Large intestine (tissue), 3 donors: ENCODE measurements at regions not wholly inside any gene's neighbourhood (a gene's known extent, or its start where the extent isn't known, plus 50 kb on each side); places are given as distances from the start of the nearest gene placed in this dataset.

Experiments used
- DNase-seq, 2 donors: peaks; one replicate each; pipeline versions ENCODE4 v3.0.0 to v3.0.0-alpha.2; 2013
- H3K27ac ChIP-seq: one replicate; pipeline ENCODE4 v1.5.1; 2013; ENCODE audit warnings: low read length
- H3K27me3 ChIP-seq: 2 replicates; pipeline ENCODE4 v1.6.1; 2013; ENCODE audit warnings: low read length; ENCODE audit not compliant: control insufficient read depth, insufficient read depth
- H3K36me3 ChIP-seq: 2 replicates; pipeline ENCODE4 v1.6.1; 2013; ENCODE audit warnings: low read length; ENCODE audit not compliant: control insufficient read depth, insufficient read depth
- H3K4me1 ChIP-seq: one replicate; pipeline ENCODE4 v1.6.1; 2013; ENCODE audit warnings: low read length; ENCODE audit not compliant: control insufficient read depth, insufficient read depth
- H3K4me3 ChIP-seq: one replicate; pipeline ENCODE4 v1.5.1; 2013; ENCODE audit warnings: low read length
- H3K9me3 ChIP-seq: one replicate; pipeline ENCODE4 v1.6.1; 2013; ENCODE audit warnings: mild to moderate bottlenecking, low read depth, low read length, moderate library complexity; ENCODE audit not compliant: control insufficient read depth
- WGBS: methylation state at CpG from one replicate; pipeline ENCODE4 v1.1.5; 2013; ENCODE audit warnings: low lambda C conversion rate; ENCODE audit not compliant: insufficient coverage; 5-methylcytosine and 5-hydroxymethylcytosine counted together

DNA sequence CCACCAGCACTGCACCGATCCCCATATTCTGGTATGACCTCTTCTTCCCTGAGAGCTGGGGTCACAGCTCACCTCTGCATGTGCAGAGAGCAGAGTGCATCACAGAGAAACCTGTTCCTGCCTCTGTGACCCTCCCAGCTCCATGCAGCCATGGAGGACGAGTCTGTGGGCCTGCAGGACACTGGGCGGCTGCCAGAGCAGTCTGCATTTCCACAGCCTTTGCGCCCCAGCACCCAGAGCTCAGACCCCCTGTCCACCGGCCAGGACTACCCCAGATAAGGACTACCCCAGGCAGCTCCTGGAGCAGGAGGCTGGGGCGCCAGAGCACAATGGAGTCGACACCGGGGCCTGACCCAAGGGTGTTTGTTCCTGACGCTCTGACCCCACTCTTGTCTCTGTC is 308.1 kb upstream of the IRX1 start:
- Histone ChIP-seq H3K27ac (no peak overlapping the region), H3K27me3 (no peaks in the 10 kb centered on the region), H3K36me3 (no peaks in the 10 kb centered on the region), H3K4me3 (no peak overlapping the region), H3K9me3 (peaks cover 7% of the 10 kb centered on the region), H3K4me1 (no peaks in the 10 kb centered on the region)
- no CpG with 5 or more reads among the region's 9 CpGs for WGBS
- DNase-seq: no peak

DNA sequence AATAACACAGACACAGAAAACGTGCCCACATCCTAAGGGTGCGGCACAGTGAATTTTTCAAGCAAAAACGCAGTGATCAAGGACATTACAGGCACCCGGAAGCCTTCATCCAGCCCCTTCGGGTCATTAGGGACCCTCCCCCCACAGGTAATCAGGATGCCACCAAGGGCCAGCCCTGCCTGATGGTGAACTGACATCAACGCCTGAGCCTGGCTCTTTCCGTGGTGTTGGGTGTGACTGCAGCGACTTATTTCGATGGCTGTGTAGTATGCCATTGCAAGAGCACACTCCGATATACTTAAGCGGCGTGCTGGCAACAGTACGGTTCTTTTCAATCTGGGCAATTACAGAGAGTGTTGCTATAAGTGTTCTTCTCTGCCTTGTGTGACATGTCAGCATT is 310.0 kb upstream of the IRX1 start:
- Histone ChIP-seq H3K9me3 (peaks cover 9% of the 10 kb centered on the region), H3K4me1 (no peaks in the 10 kb centered on the region), H3K36me3 (no peaks in the 10 kb centered on the region), H3K27ac (no peak overlapping the region), H3K4me3 (no peak overlapping the region), H3K27me3 (no peaks in the 10 kb centered on the region)
- no peak for DNase-seq
- WGBS: 90% methylated on average over 2 of the region's 13 CpGs

DNA sequence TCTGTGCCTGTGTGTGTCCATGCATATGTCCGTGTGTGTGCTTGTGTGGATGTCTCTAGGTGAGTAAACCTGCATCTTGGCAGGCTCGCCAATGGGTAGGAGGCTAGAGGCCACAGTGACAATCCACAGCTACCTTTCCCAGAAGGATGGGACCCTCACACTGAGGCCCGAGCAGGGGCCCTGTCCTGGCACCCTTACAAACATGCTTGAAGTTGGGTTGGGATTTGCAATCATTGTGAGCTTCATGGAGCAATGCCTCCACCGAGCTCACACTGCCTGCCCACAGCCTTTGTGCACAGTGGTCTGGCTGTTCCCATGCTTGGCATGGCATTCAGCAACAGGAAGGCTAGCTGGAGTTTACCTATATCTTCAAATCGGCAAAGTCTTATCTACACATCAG is 311.1 kb upstream of the IRX1 start:
- DNase-seq: no peak
- Histone ChIP-seq H3K4me3 (no peak overlapping the region), H3K27ac (no peak overlapping the region), H3K36me3 (no peaks in the 10 kb centered on the region), H3K4me1 (no peaks in the 10 kb centered on the region), H3K27me3 (no peaks in the 10 kb centered on the region), H3K9me3 (peaks cover 9% of the 10 kb centered on the region)
- 83% methylated on average over 1 of the region's 5 CpGs for WGBS

DNA sequence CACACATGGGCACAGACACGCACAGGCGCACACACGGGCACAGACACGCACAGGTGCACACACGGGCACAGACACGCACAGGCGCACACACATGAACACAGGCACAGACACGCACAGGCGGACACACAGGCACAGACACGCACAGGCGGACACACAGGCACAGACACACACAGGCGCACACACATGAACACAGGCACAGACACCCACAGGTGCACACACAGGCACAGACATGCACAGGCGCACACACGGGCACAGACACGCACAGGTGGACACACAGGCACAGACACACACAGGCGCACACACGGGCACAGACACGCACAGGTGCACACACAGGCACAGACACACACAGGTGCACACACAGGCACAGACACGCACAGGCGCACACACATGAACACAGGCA is 312.8 kb upstream of the IRX1 start:
- no peak for DNase-seq
- H3K36me3 ChIP-seq: no peaks in the 10 kb centered on the region
- WGBS: no CpG with 5 or more reads among the region's 20 CpGs

DNA sequence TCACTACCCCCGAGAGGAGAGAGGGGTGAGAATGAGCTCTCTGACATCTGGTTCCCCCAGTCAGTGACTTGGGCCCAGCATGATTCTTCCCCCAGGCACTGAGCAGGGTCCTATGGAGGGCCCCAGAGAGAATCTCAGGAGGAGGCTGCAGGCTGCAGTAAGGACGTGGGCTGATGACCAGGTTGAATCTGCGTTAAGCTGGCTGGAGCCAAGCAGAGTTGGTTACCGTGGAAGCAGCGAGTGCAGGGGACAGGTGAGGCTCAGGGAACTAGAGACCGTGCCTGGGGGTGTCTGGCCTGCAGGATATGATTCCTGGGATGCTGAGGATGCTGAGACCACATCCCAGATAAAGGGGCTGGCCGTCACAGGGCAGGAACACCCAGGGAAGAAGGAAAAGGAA is 314.3 kb upstream of the IRX1 start:
- Histone ChIP-seq H3K27me3 (no peaks in the 10 kb centered on the region), H3K4me1 (no peaks in the 10 kb centered on the region), H3K27ac (no peak overlapping the region), H3K4me3 (no peak overlapping the region), H3K36me3 (no peaks in the 10 kb centered on the region), H3K9me3 (peaks cover 12% of the 10 kb centered on the region)
- WGBS: no CpG with 5 or more reads among the region's 7 CpGs
- DNase-seq: no peak

More for the DNA sequence above, 312.8 kb upstream of the IRX1 start:
- Histone ChIP-seq H3K4me3 (no peak overlapping the region), H3K9me3 (peaks cover 12% of the 10 kb centered on the region), H3K27ac (no peak overlapping the region), H3K27me3 (no peaks in the 10 kb centered on the region), H3K4me1 (no peaks in the 10 kb centered on the region)

DNA sequence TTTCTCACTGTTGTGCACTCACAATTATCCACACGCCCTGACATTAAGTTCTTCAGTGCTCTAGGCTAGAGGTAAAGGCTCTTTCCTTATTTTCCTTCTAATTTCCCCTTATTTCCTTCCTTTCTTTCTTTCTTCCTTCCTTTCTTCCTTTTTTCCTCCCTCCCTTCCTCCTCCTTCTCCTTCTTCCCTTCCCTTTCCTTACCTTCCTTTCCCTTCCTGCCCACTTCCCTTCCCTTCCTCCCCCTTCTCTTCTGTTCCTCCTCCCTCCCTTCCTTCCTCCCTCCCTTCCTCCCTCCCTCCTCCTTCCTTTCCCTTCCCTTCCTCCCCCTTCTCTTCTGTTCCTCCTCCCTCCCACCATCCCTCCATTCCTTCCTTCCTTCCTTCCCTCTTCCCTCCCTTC is 317.0 kb upstream of the IRX1 start:
- no peaks in the 10 kb centered on the region for H3K27me3 ChIP-seq
- H3K36me3 ChIP-seq: no peaks in the 10 kb centered on the region
- H3K4me3 ChIP-seq: no peak overlapping the region
- H3K9me3 ChIP-seq: peaks cover 17% of the 10 kb centered on the region
- no peak overlapping the region for H3K27ac ChIP-seq
- no peak for DNase-seq
- WGBS: 67% methylated on average over 1 of the region's 1 CpG
- H3K4me1 ChIP-seq: no peaks in the 10 kb centered on the region

DNA sequence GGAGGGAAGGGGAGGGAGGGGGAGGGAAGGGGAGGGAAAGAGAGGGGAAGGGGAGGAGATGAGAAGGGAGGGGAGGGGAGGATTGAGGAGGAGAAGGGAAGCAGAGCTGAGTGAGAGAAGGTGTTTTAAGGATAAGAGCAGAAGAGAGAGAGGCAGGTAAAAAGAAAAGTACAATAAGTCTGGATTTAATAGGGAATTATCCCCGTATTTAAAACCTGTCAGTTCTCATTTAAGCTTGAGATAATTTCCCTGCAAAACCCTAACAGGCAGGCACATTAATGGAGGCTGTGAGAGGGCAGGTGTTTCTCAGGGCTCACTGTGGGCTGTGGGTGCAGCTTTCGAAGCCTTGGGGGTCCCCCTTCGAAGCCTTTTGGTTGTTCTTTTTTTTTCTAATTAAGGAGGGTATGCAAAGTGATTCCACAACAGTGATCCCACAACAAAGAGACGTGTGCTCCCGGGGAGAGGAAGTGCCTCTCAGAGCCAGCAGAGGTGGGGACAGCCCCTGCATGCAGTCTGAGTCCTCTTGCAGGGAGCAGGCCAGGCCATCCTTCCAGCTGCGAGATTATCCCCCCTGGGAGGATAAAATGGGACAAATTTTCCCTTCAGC is 317.9 kb upstream of the IRX1 start:
- no peak for DNase-seq
- WGBS: no CpG with 5 or more reads among the region's 6 CpGs
- H3K27me3 ChIP-seq: no peaks in the 10 kb centered on the region

DNA sequence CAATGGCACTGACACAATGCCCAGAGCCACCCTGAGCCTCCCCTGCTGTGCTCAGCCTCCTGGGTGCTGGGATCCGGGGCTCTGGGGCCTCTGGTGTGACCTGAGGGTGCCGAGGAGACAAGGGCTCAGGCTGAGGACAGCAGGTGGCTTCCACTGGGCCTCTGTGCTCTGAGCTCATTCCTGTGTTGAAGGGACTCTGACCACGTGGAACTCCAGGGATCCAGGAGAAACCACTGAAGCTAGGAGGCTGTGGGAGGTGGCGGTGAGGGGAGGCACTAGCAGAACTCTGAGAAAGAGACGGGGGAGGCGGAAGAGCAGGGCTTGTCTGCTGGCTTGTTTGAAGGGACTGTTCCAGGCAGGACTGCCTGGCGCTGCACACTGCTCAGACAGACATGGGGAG is 318.7 kb upstream of the IRX1 start:
- H3K27me3 ChIP-seq: no peaks in the 10 kb centered on the region
- no peak for DNase-seq
- no peak overlapping the region for H3K4me3 ChIP-seq
- no peaks in the 10 kb centered on the region for H3K4me1 ChIP-seq
- H3K27ac ChIP-seq: no peak overlapping the region
- peaks cover 8% of the 10 kb centered on the region for H3K9me3 ChIP-seq
- H3K36me3 ChIP-seq: no peaks in the 10 kb centered on the region
- 0% methylated on average over 1 of the region's 7 CpGs for WGBS

More for the DNA sequence above, 317.9 kb upstream of the IRX1 start:
- Histone ChIP-seq H3K9me3 (peaks cover 12% of the 10 kb centered on the region), H3K4me1 (no peaks in the 10 kb centered on the region), H3K27ac (no peak overlapping the region), H3K4me3 (no peak overlapping the region), H3K36me3 (no peaks in the 10 kb centered on the region)

DNA sequence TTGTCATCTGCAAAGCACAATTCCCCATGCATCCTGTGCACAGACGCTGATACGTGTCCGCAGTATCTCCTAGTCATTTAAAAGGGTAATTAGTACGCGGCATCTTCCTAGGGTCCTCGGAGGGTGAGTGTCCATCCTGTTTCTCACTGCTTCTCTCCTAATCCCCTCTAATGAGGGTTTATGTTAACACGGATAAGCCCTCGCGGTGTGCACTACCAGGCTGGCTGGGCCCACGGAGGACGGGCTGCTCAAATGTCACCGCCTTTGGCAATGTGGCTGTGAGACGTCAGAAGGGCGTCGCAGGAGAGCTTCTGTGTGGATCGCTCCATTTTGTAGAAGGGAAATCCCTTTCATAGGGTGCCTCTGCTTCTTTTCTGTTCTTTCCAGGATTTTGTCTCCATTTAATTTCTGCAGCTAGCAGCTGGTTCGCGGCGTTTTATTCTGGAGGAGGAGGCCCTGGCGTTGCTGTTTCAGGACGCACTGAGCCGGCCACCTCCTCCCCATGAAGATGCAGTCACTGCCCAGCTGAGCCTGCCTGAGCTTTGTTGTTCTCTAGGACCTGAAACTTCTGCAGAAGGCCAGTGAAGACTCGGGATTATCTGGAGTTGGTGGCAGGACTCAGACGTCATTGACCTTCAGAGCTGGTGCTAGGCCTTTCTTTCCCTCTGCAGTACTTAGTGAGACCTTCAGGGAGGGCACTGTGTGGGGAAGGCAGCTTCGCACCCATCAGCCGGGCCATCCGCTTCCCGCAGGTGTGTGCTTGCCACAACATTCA is 326.1 kb upstream of the IRX1 start:
- no peaks in the 10 kb centered on the region for H3K4me1 ChIP-seq

DNA sequence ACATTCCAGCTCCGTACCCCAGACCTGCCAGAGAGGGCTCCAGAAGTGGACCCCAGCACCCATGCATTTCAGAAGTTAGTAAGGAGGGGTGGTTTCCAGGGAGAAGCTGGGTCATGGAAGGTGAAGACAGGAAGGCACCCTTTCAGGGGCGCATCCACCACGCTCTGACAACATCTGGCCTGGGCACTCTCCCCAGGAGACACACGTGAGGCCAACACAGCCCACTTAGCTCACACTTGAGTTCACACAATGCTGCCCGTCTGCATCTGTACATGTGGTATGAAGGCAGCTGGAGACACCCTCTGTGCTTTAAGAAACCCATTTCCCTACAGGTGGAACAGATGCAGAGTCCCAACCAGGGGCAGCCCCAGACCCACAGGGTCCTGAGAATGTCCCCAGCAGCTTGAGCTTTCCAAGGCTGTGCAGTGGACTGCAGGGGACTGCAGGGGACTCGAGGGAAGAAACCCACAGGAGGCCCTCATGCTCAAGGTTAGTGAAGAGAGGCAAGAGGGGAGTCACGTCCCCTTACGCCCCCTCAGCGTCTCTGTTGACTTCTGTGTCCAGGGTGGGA is 326.8 kb upstream of the IRX1 start:
- no peak overlapping the region for H3K27ac ChIP-seq
- no peaks in the 10 kb centered on the region for H3K4me1 ChIP-seq
- H3K4me3 ChIP-seq: no peak overlapping the region
- H3K27me3 ChIP-seq: no peaks in the 10 kb centered on the region
- no peak for DNase-seq
- no peaks in the 10 kb centered on the region for H3K9me3 ChIP-seq
- no CpG with 5 or more reads among the region's 9 CpGs for WGBS
- H3K36me3 ChIP-seq: no peaks in the 10 kb centered on the region

More for the DNA sequence above, 326.1 kb upstream of the IRX1 start:
- H3K4me3 ChIP-seq: no peak overlapping the region
- no peak for DNase-seq
- H3K36me3 ChIP-seq: no peaks in the 10 kb centered on the region
- WGBS: no CpG with 5 or more reads among the region's 28 CpGs
- H3K9me3 ChIP-seq: no peaks in the 10 kb centered on the region
- no peaks in the 10 kb centered on the region for H3K27me3 ChIP-seq
- no peak overlapping the region for H3K27ac ChIP-seq
